GM18517 (cell line): ENCODE measurements at regions not wholly inside any gene's neighbourhood (a gene's known extent, or its start where the extent isn't known, plus 50 kb on each side); places are given as distances from the start of the nearest gene placed in this dataset.

Experiments
- ATAC-seq: cut with Tn5 transposase; IDR thresholded peaks from one replicate; pipeline ENCODE4 v1.9.1; 2021; ENCODE audit warnings: mild to moderate bottlenecking, moderate library complexity; ENCODE audit not compliant: unreplicated experiment

DNA sequence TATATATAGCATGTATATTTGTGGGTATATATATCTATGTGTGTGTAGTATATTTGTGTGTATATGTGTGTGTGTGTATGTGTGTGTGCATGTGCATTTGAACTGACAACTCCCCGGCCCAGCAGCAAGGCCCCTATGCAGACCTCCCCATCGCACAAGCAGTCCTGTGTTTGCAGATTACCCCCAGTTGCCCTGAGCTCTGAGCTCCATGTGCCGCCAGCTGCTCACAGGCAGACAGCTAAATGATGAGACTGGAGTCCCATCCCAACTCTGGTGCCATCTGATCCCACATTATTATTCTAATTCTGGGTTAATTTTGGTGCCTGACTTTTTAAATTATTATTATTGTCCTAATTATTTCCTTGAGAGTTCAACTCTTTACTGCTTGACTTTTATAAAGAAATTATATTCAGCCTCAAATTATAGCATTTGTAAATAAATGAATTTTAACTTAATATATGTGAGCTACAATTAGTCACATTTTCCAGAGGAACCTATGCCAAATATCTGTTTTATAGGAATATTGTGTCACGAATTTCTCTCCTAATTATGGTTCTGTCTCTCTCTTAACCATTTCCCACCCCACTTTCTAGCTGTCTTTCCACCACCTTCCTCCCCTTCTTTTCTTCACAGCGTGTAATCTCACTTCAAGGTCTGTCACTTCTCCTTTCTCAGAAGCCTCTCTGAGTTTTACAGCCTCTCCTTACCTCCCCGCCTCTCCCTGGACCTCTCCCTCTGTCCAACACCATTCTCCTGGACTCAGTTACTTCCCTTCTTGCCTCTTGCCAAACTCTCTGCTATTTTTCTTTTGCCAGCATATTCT is 90.6 kb upstream of the SYNDIG1 start:
- ATAC-seq, result no peak

DNA sequence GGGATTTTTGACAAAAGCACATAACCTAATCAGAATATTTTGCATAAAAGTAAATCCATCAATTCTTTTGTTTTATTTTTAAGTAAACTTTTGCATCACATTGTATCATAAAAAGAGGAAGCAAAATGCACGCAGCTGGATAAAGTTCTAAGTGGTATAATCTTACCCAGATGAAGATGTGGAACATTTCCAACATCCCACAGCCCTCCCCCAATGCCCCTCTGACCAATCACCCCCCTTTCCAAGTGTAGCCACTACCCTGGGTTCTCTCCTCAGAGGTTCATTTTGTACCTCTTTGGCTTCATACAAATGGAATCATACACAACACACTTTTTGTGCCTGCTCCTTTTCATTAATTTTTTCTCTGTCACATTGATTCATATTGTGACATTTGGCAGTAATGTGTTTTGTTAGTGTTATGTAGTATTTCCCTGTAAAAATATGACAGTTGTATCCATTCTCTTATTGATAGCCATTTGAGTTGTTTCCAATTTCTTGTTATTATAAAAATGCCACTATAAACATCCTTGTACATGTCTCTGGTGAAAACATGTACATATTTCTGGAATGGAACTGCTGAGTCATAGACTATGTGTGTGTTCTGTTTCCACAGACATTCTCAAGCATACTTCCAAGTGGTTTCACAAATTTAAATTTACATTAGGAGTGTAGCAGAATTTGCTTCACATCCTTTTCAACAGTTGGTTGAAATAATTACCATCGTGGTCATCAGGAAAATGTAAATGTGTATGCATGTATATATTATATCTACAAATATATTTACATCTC is 92.9 kb upstream of the SYNDIG1 start:
- ATAC-seq, result no peak

DNA sequence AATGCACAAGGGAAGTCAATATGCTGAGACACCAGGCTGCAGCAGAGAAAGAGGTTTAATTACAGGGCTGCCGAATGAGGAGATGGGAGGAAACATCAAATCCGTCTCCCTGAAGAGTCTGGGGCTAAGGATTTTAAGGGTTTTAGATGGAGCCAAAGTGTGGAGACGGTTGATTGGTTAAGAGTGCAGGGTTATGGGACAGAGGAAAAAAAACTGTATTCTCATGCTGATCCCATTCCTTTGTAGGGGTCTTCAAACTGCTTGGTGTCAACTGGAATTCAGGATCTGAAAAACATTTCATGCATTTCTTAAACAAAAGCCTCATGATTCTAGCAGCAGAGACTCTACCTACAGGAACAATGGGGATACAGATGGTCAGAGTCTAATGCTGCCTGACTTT is 96.1 kb upstream of the SYNDIG1 start:
- no peak for ATAC-seq

DNA sequence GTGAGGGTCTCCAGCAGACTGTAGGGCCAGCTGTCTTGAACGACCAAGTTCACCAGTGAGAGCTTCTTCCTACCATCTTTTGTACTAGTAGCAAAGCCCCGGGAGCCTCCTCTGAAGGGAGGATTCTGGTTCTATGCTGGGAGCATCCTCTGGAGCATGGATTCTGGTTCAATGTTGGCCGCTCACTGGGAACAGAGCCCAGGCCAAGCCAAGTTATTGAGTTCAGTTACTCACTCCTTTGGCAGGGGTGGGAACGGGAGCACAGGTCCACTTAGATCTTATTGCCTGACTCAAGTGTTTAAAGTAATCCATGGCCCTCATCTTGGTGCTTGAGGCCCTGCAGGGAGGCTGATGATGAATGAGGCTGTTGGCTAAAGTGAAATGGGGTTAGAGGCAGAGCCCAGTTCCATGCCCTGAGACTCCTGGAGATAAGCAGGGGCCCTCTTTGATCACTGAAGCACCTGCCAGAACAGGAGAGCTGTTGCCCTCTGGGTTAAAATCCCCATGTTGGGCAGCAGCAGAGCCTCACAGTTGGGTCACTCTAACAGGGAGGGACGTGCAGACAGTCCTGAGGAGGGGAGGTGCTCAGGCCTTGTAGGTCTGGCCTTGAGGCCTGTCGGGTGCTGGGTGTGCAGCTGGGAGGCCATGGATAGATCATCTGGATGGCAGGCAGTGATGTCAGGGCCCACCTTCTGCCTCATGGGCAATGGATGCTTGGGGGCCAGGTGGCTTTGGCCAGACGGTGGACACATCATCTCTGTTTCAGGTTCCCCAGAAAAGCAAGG is 98.3 kb upstream of the SYNDIG1 start:
- no peak for ATAC-seq

GRCh38 chr20:24370249-24370648 is 99.2 kb upstream of the SYNDIG1 start:
- no peak for ATAC-seq

DNA sequence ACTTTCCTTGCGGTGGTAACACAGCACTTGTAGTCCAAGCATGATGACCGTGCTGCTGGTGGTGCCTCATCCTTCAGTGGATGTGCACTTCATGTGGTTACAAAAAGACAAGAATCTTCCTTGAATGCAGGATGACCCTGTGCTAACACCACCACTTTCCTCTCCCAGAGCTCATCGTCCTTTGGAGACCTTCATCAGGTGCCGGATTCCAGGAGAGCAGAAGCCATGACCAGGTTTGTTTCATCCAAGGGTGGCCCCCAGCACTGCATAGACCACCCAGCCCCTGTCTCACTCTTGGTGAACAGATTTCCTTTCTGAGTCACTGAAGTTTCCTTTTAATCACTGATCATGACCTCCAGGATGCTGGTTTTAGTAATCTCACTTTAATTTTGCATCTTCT is 101.2 kb upstream of the SYNDIG1 start:
- ATAC-seq, result no peak

- no peak for ATAC-seq
Measured at GRCh38 chr20:24366336-24367004, 103.0 kb upstream of the SYNDIG1 start.

GRCh38 chr20:24365670-24366069 is 103.8 kb upstream of the SYNDIG1 start:
- no peak for ATAC-seq

- ATAC-seq, result no peak
Measured at GRCh38 chr20:24364482-24364881, 104.9 kb upstream of the SYNDIG1 start.

GRCh38 chr20:24363031-24363430 is 106.4 kb upstream of the SYNDIG1 start:
- no peak for ATAC-seq

GRCh38 chr20:24362080-24362479 is 107.3 kb upstream of the SYNDIG1 start:
- no peak for ATAC-seq

- no peak for ATAC-seq
Measured at GRCh38 chr20:24361541-24361940, 107.9 kb upstream of the SYNDIG1 start.

GRCh38 chr20:24360531-24360930 is 108.9 kb upstream of the SYNDIG1 start:
- no peak for ATAC-seq

- no peak for ATAC-seq
Measured at GRCh38 chr20:24359321-24360027, 110.0 kb upstream of the SYNDIG1 start.

DNA sequence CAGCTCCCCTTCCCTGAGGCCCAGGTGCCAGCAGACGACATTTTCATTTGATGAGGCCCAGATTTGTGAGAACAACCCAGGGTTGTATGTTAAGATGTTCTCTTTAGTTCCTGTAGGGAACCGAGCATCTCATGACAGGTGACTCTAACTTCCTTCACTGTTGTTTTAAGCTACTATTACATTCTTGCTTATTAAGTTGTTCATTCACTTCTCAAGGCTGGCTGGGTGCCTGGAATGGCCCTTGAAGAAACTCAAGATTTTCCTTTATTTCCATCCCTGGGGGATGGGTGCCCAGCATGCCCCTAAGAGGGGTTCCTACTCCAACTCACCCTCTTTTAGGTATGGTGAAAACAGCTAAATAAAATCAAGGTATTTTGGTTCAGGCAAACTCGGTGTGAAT is 111.5 kb upstream of the SYNDIG1 start:
- no peak for ATAC-seq

DNA sequence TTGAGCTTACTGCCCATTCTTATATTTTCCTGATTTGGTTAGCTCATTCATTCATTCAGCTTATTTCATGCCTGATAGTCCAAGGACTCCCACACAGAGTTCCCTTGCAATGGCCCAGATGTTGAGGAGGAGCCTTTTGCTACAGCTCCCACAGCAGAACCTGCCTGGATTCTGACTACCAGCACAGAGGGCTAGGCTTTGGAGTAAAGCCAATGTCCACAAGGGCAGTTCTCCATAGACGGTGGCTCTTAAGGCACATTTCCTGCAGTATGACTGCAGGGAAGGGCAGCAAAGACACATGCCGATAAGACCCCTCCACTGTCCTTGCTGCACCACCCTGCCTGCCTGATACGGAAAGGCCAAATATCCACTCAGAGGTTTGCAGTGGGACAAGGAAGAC is 112.3 kb upstream of the SYNDIG1 start:
- ATAC-seq, result no peak

GRCh38 chr20:24353135-24353690 is 116.2 kb upstream of the SYNDIG1 start:
- no peak for ATAC-seq

- no peak for ATAC-seq
Measured at GRCh38 chr20:24350923-24351368, 118.5 kb upstream of the SYNDIG1 start.

GRCh38 chr20:24341781-24342180 is 127.6 kb upstream of the SYNDIG1 start:
- no peak for ATAC-seq

DNA sequence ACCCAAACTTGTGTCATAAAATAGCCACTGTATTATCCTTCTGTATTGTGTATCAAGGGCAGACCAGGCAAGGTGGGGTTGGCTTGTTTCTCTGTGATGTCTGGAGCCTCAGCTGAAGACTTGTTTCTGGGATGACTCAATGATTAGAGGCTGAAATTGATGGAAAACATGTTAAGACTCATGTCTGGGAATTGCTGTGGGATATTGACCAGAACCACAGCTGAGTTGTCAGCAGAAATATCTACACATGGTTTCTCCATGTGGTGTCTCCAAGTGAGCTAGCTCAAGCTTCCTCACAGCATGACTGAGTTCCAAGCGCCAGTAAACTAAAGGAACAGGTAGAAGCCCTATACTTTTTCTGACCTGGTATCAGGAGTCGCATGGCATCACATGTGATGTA is 128.5 kb upstream of the SYNDIG1 start:
- ATAC-seq, result no peak
